ENCODE measurements at regions not wholly inside any gene's neighbourhood (a gene's known extent, or its start where the extent isn't known, plus 50 kb on each side); places are given as distances from the start of the nearest gene placed in this dataset.
"Not testable (repeated sequence)": the region's sequence is repeated elsewhere in the genome, so short reads cannot be mapped to it uniquely, and the experiment has no call there.

GRCh38 chr15:53129121-53129904, 339.2 kb upstream of the ONECUT1 start:
- no peak for TF ChIP-seq CTCF (IDR thresholded peaks at IDR 0.05; ENCODE audit: borderline replicate concordance, control extremely low read depth, extremely low read depth, insufficient read depth, missing control alignments)
- no peak for DNase-seq (ENCODE audit: low spot score)
- in situ Hi-C loops (cut with MboI; ENCODE audit: low sequenced_read_pairs, unreplicated experiment), result no loop called here

- no peak for TF ChIP-seq CTCF (IDR thresholded peaks at IDR 0.05; ENCODE audit: borderline replicate concordance, control extremely low read depth, extremely low read depth, insufficient read depth, missing control alignments)
- DNase-seq (ENCODE audit: low spot score), result no peak
- in situ Hi-C loops (cut with MboI; ENCODE audit: low sequenced_read_pairs, unreplicated experiment), result no loop called here
Measured at GRCh38 chr15:53128652-53129051, 338.5 kb upstream of the ONECUT1 start.

GRCh38 chr15:53126144-53126543, 336.0 kb upstream of the ONECUT1 start:
- in situ Hi-C loops (cut with MboI; ENCODE audit: low sequenced_read_pairs, unreplicated experiment), result no loop called here
- no peak for TF ChIP-seq CTCF (IDR thresholded peaks at IDR 0.05; ENCODE audit: borderline replicate concordance, control extremely low read depth, extremely low read depth, insufficient read depth, missing control alignments)
- DNase-seq (ENCODE audit: low spot score), result no peak

GRCh38 chr15:53122818-53123217, 332.7 kb upstream of the ONECUT1 start:
- in situ Hi-C loops (cut with MboI; ENCODE audit: low sequenced_read_pairs, unreplicated experiment), result no loop called here
- no peak for TF ChIP-seq CTCF (IDR thresholded peaks at IDR 0.05; ENCODE audit: borderline replicate concordance, control extremely low read depth, extremely low read depth, insufficient read depth, missing control alignments)
- no peak for DNase-seq (ENCODE audit: low spot score)

GRCh38 chr15:53116915-53117314, 326.8 kb upstream of the ONECUT1 start:
- in situ Hi-C loops (cut with MboI; ENCODE audit: low sequenced_read_pairs, unreplicated experiment), result not testable (repeated sequence)

GRCh38 chr15:53116169-53116568, 326.0 kb upstream of the ONECUT1 start:
- no peak for TF ChIP-seq CTCF (IDR thresholded peaks at IDR 0.05; ENCODE audit: borderline replicate concordance, control extremely low read depth, extremely low read depth, insufficient read depth, missing control alignments)
- in situ Hi-C loops (cut with MboI; ENCODE audit: low sequenced_read_pairs, unreplicated experiment), result no loop called here
- no peak for DNase-seq (ENCODE audit: low spot score)

More at GRCh38 chr15:53116915-53117314, 326.8 kb upstream of the ONECUT1 start:
- DNase-seq (ENCODE audit: low spot score), result not testable (repeated sequence)

- in situ Hi-C loops (cut with MboI; ENCODE audit: low sequenced_read_pairs, unreplicated experiment), result no loop called here
- TF ChIP-seq CTCF (IDR thresholded peaks at IDR 0.05; ENCODE audit: borderline replicate concordance, control extremely low read depth, extremely low read depth, insufficient read depth, missing control alignments), result no peak
- DNase-seq (ENCODE audit: low spot score), result no peak
Measured at GRCh38 chr15:53115563-53115962, 325.4 kb upstream of the ONECUT1 start.
